Liver (tissue), 3 donors: ENCODE measurements at regions not wholly inside any gene's neighbourhood (a gene's known extent, or its start where the extent isn't known, plus 50 kb on each side); places are given as distances from the start of the nearest gene placed in this dataset.

Source experiments
- EGR1 ChIP-seq, 2 donors: IDR thresholded peaks; 2 replicates each; pipeline ENCODE4 v1.6.1; 2016 to 2018; ENCODE audit warnings: antibody characterized with exemption in 2 of 2, low read depth in 2 of 2
- GABPA ChIP-seq, 2 donors: IDR thresholded peaks in 1 of 2; conservative IDR thresholded peaks in 1 of 2; 2 replicates each; pipeline ENCODE4 v1.6.1; 2016; ENCODE audit warnings: antibody characterized with exemption in 2 of 2, mild to moderate bottlenecking in 1 of 2, moderate library complexity in 1 of 2
- JUND ChIP-seq, 2 donors: IDR thresholded peaks; 2 replicates each; pipeline ENCODE4 v1.6.1; 2016; ENCODE audit warnings: antibody characterized with exemption in 2 of 2
- NR2F2 ChIP-seq: IDR thresholded peaks from 2 replicates; pipeline ENCODE4 v1.6.1; 2016; ENCODE audit warnings: antibody characterized with exemption
- RAD21 ChIP-seq, 2 donors: IDR thresholded peaks; 2 replicates each; pipeline ENCODE4 v1.6.1; 2016; ENCODE audit warnings: antibody characterized with exemption in 2 of 2, mild to moderate bottlenecking in 2 of 2
- RXRA ChIP-seq, 2 donors: IDR thresholded peaks; 2 replicates each; pipeline ENCODE4 v1.6.1; 2017 to 2018; ENCODE audit warnings: antibody characterized with exemption in 2 of 2, mild to moderate bottlenecking in 1 of 2
- TAF1 ChIP-seq: conservative IDR thresholded peaks from 2 replicates; pipeline ENCODE4 v1.6.1; 2016; ENCODE audit warnings: antibody characterized with exemption, mild to moderate bottlenecking
- YY1 ChIP-seq: IDR thresholded peaks from 2 replicates; pipeline ENCODE4 v1.6.1; 2016; ENCODE audit warnings: antibody characterized with exemption, mild to moderate bottlenecking
- TF ChIP-seq, protein P1 (sequence below): IDR thresholded peaks from 2 replicates; pipeline ENCODE4 v1.6.1; 2016; ENCODE audit warnings: antibody characterized with exemption
- TF ChIP-seq, protein P2 (sequence below): fragments of 150-350 bp; IDR thresholded peaks from 2 replicates; pipeline ENCODE4 v1.5.1; 2017; ENCODE audit warnings: improper control_type of control experiment, low read depth, low read length; ENCODE audit not compliant: missing input control
- TF ChIP-seq, protein P3 (sequence below): IDR thresholded peaks from 2 replicates; pipeline ENCODE4 v1.6.1; 2016; ENCODE audit warnings: antibody characterized with exemption
- TF ChIP-seq, protein P4 (sequence below): IDR thresholded peaks from 2 replicates; pipeline ENCODE4 v1.6.1; 2016; ENCODE audit warnings: antibody characterized with exemption, mild to moderate bottlenecking
- donor health status: healthy.
- donor health status: healthy.

DNA sequence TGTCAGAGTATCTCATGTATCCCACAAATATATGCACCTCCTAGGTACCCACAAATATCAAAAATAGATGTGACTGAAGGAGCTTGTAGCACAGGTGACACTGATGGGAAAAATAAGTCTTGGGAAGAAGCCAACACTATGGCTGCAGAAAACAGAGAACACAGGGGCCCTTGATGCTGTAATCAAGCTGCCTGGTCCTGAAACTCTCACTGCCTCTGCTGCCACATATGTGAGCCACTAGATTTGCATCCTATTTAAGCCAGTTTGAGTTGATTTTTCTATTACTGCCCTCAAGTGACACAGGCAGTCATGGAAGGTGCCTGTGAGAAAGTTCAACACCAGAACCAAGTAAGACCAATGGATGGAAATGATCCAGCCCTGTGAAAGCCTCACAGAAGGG lies 720.8 kb downstream of the UQCRFS1 start:
- TF ChIP-seq GABPA (IDR thresholded peaks at IDR 0.05 in 1 of 2, conservative IDR thresholded peaks at IDR 0.05 in 1 of 2) (no peak), YY1 (no peak), NR2F2 (no peak), JUND (IDR thresholded peaks at IDR 0.05) (no peak), TAF1 (no peak), RAD21 (IDR thresholded peaks at IDR 0.05) (no peak), RXRA (IDR thresholded peaks at IDR 0.05) (no peak), EGR1 (IDR thresholded peaks at IDR 0.05; ENCODE audit: low read depth in 2 of 2) (no peak)
- TF ChIP-seq, protein P1, sequence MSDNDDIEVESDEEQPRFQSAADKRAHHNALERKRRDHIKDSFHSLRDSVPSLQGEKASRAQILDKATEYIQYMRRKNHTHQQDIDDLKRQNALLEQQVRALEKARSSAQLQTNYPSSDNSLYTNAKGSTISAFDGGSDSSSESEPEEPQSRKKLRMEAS, result no peak
- TF ChIP-seq, protein P2, sequence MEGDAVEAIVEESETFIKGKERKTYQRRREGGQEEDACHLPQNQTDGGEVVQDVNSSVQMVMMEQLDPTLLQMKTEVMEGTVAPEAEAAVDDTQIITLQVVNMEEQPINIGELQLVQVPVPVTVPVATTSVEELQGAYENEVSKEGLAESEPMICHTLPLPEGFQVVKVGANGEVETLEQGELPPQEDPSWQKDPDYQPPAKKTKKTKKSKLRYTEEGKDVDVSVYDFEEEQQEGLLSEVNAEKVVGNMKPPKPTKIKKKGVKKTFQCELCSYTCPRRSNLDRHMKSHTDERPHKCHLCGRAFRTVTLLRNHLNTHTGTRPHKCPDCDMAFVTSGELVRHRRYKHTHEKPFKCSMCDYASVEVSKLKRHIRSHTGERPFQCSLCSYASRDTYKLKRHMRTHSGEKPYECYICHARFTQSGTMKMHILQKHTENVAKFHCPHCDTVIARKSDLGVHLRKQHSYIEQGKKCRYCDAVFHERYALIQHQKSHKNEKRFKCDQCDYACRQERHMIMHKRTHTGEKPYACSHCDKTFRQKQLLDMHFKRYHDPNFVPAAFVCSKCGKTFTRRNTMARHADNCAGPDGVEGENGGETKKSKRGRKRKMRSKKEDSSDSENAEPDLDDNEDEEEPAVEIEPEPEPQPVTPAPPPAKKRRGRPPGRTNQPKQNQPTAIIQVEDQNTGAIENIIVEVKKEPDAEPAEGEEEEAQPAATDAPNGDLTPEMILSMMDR, result no peak
- TF ChIP-seq, protein P3, sequence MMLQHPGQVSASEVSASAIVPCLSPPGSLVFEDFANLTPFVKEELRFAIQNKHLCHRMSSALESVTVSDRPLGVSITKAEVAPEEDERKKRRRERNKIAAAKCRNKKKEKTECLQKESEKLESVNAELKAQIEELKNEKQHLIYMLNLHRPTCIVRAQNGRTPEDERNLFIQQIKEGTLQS, result no peak
- TF ChIP-seq, protein P4, sequence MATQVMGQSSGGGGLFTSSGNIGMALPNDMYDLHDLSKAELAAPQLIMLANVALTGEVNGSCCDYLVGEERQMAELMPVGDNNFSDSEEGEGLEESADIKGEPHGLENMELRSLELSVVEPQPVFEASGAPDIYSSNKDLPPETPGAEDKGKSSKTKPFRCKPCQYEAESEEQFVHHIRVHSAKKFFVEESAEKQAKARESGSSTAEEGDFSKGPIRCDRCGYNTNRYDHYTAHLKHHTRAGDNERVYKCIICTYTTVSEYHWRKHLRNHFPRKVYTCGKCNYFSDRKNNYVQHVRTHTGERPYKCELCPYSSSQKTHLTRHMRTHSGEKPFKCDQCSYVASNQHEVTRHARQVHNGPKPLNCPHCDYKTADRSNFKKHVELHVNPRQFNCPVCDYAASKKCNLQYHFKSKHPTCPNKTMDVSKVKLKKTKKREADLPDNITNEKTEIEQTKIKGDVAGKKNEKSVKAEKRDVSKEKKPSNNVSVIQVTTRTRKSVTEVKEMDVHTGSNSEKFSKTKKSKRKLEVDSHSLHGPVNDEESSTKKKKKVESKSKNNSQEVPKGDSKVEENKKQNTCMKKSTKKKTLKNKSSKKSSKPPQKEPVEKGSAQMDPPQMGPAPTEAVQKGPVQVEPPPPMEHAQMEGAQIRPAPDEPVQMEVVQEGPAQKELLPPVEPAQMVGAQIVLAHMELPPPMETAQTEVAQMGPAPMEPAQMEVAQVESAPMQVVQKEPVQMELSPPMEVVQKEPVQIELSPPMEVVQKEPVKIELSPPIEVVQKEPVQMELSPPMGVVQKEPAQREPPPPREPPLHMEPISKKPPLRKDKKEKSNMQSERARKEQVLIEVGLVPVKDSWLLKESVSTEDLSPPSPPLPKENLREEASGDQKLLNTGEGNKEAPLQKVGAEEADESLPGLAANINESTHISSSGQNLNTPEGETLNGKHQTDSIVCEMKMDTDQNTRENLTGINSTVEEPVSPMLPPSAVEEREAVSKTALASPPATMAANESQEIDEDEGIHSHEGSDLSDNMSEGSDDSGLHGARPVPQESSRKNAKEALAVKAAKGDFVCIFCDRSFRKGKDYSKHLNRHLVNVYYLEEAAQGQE, result no peak
